Left ventricle myocardium superior (tissue), 1 donor: ENCODE measurements at regions not wholly inside any gene's neighbourhood (a gene's known extent, or its start where the extent isn't known, plus 50 kb on each side); places are given as distances from the start of the nearest gene placed in this dataset.

Source experiments
- ATAC-seq: fragments of 200-7000 bp; cut with Tn5 transposase; one replicate; pipeline ENCODE4 v1.9.1; 2020; ENCODE audit warnings: mild to moderate bottlenecking, moderate library complexity
- DNase-seq: peaks from one replicate; pipeline ENCODE4 v3.0.0-alpha.2; 2020
- intact Hi-C: fragments of 100-400 bp; cut with micrococcal nuclease; formaldehyde crosslinking; loops from one replicate; pipeline ENCODE4 v1.11.0; 2022
- donor health status: DM: no; HTN: yes; CAD: no; lungs with severe emphysema.

DNA sequence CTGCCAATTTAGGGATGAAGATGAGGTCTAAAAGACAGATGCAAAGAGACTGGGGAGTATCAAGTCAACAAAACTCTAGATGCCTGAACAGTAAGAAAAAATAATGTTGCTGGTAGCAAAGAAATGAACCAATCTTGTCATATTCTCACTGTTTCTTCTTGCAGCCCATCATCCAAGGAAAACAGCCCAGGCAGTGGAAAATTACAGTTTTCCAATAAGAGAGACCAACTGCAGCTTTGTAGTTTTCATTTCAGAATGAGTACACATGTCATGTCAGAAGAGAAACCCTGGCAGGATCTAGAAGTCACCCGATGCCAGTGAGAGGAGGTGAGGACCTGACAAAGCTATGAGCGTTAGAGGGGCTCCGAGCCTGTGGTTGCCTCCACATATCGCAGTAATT, 500.4 kb upstream of the PSMD7 start:
- ATAC-seq: no peak
- no peak for DNase-seq
- intact Hi-C loops: no loop called here

DNA sequence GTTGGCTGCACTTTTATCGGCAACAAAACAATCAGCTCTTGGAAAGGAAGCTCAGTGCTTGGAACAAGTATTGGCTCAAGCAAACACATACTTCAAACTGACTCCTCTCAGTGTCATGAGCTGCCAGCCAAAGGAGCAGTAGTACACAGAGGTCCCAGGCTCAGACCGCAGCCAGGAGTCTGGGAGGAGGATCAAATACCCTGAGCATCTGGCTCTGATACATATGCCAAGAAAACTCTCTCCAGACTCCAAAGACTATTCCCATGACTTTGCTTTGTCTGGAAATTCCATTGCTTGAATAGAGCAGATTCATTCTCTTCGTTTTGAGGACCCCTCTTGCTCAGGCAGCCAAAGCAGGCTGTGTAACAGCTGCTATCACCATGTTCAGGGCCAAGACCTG, 501.6 kb upstream of the PSMD7 start:
- intact Hi-C loops: no loop called here
- ATAC-seq: peak; percentile 97
- peak; percentile 65 for DNase-seq

GRCh38 chr16:73793871-73794437, 502.7 kb upstream of the PSMD7 start:
- intact Hi-C loops: no loop called here
- DNase-seq (no peak), ATAC-seq (no peak)

DNA sequence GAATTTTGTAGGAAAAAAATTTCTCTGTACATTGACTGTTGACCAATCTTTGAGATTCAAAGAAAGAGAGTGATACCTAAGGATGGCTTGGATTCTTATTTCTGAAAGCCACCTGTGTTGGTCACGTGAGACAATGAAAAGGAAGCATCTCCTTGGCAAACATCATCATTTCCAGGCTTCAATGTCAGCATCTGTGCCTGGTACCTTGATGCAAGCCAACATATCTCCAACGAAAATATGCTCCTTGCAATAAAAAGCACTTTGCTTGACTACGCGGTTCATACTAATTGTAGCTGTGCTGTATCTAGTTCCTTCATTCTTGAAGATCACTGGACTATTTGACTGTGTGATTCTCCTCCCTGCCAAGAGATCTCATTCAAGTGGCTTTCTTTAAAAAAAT, 503.4 kb upstream of the PSMD7 start:
- DNase-seq (no peak), ATAC-seq (no peak)
- intact Hi-C loops: no loop called here

- peak; percentile 30 for ATAC-seq
Measured at GRCh38 chr16:73792199-73793020, 504.2 kb upstream of the PSMD7 start.

DNA sequence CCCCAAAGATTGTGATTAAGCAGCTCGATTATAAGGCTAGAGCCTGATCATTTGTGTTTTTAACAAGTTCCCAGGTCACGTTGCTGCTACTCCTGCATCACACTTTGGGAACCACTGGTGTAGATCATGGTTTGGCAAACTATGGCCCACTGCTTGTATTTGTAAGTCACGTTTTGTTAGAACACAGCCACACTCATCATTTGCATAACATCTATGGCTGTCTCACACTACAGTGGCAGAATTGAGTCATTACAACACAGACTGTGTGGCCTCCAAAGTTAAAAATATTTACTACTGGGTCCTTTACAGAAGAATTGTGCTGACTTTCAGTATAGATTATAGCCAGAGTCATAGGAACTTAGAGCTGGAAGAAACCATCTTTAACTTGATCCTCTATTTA, 515.3 kb upstream of the PSMD7 start:
- DNase-seq: no peak
- no peak for ATAC-seq
- intact Hi-C loops: no loop called here

More at GRCh38 chr16:73792199-73793020, 504.2 kb upstream of the PSMD7 start:
- intact Hi-C loops: no loop called here
- DNase-seq: no peak

DNA sequence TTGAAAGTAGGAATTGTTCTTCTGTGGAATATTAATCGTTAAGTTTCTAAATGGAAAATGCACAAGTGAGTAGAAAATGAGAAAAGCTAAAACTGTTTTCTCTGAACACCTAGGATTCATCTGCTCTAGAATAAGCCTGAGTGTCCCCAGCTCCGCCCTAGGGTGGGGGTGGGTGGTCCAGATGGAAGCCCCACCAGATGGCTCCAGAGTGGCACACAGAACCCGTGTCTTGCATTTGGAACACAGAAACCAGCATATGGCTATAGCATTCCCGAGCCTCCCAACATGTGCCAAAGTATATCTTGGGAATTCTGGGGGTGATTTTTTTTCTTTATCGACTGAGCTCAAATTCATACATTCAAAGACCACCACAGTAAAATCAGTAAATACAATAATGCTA, 517.7 kb upstream of the PSMD7 start:
- ATAC-seq (no peak), DNase-seq (no peak)
- intact Hi-C loops: no loop called here

GRCh38 chr16:73775841-73776388, 520.7 kb upstream of the PSMD7 start:
- DNase-seq (no peak), ATAC-seq (no peak)
- intact Hi-C loops: no loop called here

GRCh38 chr16:73771196-73772064, 525.2 kb upstream of the PSMD7 start:
- intact Hi-C loops: no loop called here
- ATAC-seq (no peak), DNase-seq (no peak)

DNA sequence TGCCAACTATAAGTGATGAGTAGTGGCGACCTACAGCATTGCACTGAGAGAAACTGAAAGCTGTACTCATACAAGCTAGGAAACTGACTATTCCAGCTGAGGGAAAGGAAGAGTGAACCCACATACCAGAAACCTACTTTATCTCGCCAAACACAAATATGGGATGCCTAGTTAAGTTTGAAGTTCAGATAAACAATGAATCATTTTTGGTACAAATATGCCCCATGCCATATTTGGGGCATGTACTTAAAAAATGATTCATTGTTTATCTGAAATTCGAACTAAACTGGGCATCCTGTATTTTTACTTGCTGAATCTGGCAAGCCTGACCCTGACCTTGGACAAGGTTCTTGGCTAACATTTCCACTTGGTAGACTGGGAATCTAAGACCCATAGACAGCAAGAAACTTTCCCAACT, 527.8 kb upstream of the PSMD7 start:
- DNase-seq: no peak
- ATAC-seq: peak; percentile 17
- intact Hi-C loops: no loop called here

DNA sequence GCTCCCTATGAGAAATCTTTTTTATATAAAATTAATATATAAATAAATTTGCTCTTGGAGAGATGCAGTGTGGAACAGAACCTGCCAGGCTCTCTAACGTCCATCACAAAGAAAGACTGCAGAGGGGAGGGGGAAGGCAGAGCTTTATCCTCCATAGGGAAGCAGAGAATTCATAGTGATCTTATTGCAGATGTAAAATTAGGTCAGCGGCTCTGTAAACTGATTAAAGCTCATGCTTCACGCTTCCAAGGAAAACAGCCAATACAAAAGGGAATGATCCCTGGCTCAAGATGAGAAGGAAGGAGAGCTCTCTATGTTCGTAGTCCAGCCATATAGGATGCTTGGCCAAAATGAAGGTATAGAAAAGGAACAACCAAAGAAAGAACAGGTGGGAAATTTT, 532.3 kb upstream of the PSMD7 start:
- no peak for DNase-seq
- no peak for ATAC-seq
- intact Hi-C loops: no loop called here

GRCh38 chr16:73756289-73757178, 540.1 kb upstream of the PSMD7 start:
- intact Hi-C loops: no loop called here
- ATAC-seq (no peak), DNase-seq (no peak)

DNA sequence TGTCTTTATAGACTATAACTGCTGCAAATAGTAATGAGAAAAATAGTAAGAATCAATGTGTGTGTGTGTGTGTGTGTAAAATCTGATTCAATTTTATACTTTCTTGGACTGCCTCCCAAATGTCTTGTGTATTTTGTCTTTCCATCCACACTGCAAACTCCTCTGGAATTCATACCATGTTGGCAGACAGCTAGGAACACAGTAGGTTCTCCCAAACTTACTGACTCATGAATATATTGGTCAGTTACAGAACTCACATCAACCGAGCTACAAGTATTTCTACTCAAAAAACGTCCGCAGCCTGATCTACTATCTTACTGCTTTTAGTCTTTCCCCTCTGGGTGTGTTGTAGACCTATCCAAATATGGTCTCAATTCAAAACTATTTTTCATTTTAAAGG, 542.7 kb upstream of the PSMD7 start:
- DNase-seq: no peak
- intact Hi-C loops: no loop called here

GRCh38 chr16:73750639-73751038, 546.0 kb upstream of the PSMD7 start:
- no peak for ATAC-seq
- no peak for DNase-seq
- intact Hi-C loops: no loop called here

More for the DNA sequence above, 542.7 kb upstream of the PSMD7 start:
- no peak for ATAC-seq

DNA sequence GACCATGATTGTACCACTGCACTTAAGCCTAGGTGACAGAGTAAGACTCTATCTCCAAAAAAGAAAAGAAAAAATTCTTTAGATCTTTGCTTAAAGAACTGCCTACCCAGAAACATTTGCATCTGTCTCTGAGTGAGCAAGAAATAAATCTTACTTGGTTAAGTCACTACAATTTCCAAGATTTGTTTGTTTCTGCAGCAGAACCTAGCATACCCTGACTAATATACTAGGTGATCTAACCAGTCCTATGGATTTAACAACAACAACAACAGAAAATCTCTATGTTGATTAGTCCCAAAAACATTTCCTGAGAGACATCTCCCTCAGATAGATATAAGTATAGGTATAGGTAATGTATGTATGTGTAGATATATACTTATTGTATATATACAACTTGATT, 549.3 kb upstream of the PSMD7 start:
- ATAC-seq (no peak), DNase-seq (no peak)
- intact Hi-C loops: no loop called here

GRCh38 chr16:73746554-73746953, 550.1 kb upstream of the PSMD7 start:
- ATAC-seq (no peak), DNase-seq (no peak)
- intact Hi-C loops: no loop called here

- DNase-seq (no peak), ATAC-seq (no peak)
- intact Hi-C loops: no loop called here
Measured at GRCh38 chr16:73743665-73744496, 552.7 kb upstream of the PSMD7 start.
